H9 (cell line): ENCODE measurements at regions not wholly inside any gene's neighbourhood (a gene's known extent, or its start where the extent isn't known, plus 50 kb on each side); places are given as distances from the start of the nearest gene placed in this dataset.

Experiments
- DNase-seq: peaks from one replicate; pipeline ENCODE4 v3.0.0-alpha.2; 2017
- H2AFZ ChIP-seq: one replicate; pipeline ENCODE4 v1.6.1; 2013; ENCODE audit warnings: mild to moderate bottlenecking, low read length, control low read depth, moderate library complexity
- H2AK5ac ChIP-seq: 2 replicates; pipeline ENCODE4 v1.6.1; 2013; ENCODE audit warnings: low read length, control low read depth, mixed read lengths; ENCODE audit not compliant: insufficient read length
- H2BK120ac ChIP-seq: one replicate; pipeline ENCODE4 v1.6.1; 2013; ENCODE audit warnings: low read depth, mild to moderate bottlenecking, low read length, control low read depth, inconsistent platforms; ENCODE audit not compliant: poor library complexity, severe bottlenecking
- H2BK12ac ChIP-seq: 2 replicates; pipeline ENCODE4 v1.6.1; 2013; ENCODE audit warnings: low read length, control low read depth, mixed read lengths, low read depth; ENCODE audit not compliant: insufficient read length
- H2BK15ac ChIP-seq: 2 replicates; pipeline ENCODE4 v1.6.1; 2013; ENCODE audit warnings: low read depth, low read length, control low read depth
- H2BK20ac ChIP-seq: one replicate; pipeline ENCODE4 v1.6.1; 2013; ENCODE audit warnings: low read depth, mild to moderate bottlenecking, low read length, control low read depth, inconsistent platforms; ENCODE audit not compliant: poor library complexity, severe bottlenecking
- H2BK5ac ChIP-seq: 2 replicates; pipeline ENCODE4 v1.6.1; 2013; ENCODE audit warnings: low read length, control low read depth, mixed read lengths; ENCODE audit not compliant: insufficient read length
- H3K14ac ChIP-seq: 2 replicates; pipeline ENCODE4 v1.6.1; 2013; ENCODE audit warnings: low read length, control low read depth; ENCODE audit not compliant: insufficient read depth
- H3K18ac ChIP-seq: 2 replicates; pipeline ENCODE4 v1.6.1; 2013; ENCODE audit warnings: low read depth, mild to moderate bottlenecking, mixed read lengths, low read length, control low read depth; ENCODE audit not compliant: insufficient read length
- H3K23ac ChIP-seq: 2 replicates; pipeline ENCODE4 v1.6.1; 2013; ENCODE audit warnings: low read length, control low read depth, mixed read lengths, low read depth; ENCODE audit not compliant: insufficient read length
- H3K23me2 ChIP-seq: 2 replicates; pipeline ENCODE4 v1.6.1; 2013; ENCODE audit warnings: low read depth, mild to moderate bottlenecking, mixed read lengths, low read length, control low read depth; ENCODE audit not compliant: insufficient read length, poor library complexity, severe bottlenecking
- H3K27ac ChIP-seq: 2 replicates; pipeline ENCODE4 v1.5.1; 2013; ENCODE audit warnings: low read length, control low read depth, mixed read lengths, low read depth; ENCODE audit not compliant: insufficient read length
- H3K27me3 ChIP-seq: 2 replicates; pipeline ENCODE4 v1.6.1; 2013; ENCODE audit warnings: low read length, control low read depth, inconsistent platforms; ENCODE audit not compliant: insufficient read depth
- H3K4ac ChIP-seq: 2 replicates; pipeline ENCODE4 v1.6.1; 2013; ENCODE audit warnings: low read depth, mild to moderate bottlenecking, control low read depth, inconsistent platforms, low read length, moderate library complexity
- H3K4me1 ChIP-seq: 2 replicates; pipeline ENCODE4 v1.6.1; 2013; ENCODE audit warnings: low read length, control low read depth, inconsistent platforms; ENCODE audit not compliant: insufficient read depth
- H3K4me2 ChIP-seq: 2 replicates; pipeline ENCODE4 v1.6.1; 2013; ENCODE audit warnings: low read length, control low read depth, mixed read lengths; ENCODE audit not compliant: insufficient read length, insufficient read depth
- H3K56ac ChIP-seq: 2 replicates; pipeline ENCODE4 v1.6.1; 2013; ENCODE audit warnings: low read depth, mild to moderate bottlenecking, mixed read lengths, low read length, control low read depth; ENCODE audit not compliant: insufficient read length
- H3K79me1 ChIP-seq: 2 replicates; pipeline ENCODE4 v1.6.1; 2013; ENCODE audit warnings: low read depth, mild to moderate bottlenecking, moderate library complexity, low read length, control low read depth, inconsistent platforms; ENCODE audit not compliant: insufficient read depth, poor library complexity, severe bottlenecking
- H3K79me2 ChIP-seq: 2 replicates; pipeline ENCODE4 v1.6.1; 2013; ENCODE audit warnings: low read length, control low read depth, inconsistent platforms; ENCODE audit not compliant: insufficient read depth
- H3K9ac ChIP-seq: 2 replicates; pipeline ENCODE4 v1.6.1; 2013; ENCODE audit warnings: low read length, control low read depth, mixed read lengths; ENCODE audit not compliant: insufficient read length; ENCODE audit errors: extremely low read depth
- H3K9me3 ChIP-seq: one replicate; pipeline ENCODE4 v1.6.1; 2013; ENCODE audit warnings: low read depth, low read length, inconsistent platforms; ENCODE audit not compliant: control insufficient read depth
- H3T11ph ChIP-seq: one replicate; pipeline ENCODE4 v1.6.1; 2013; ENCODE audit warnings: mild to moderate bottlenecking, low read length, control low read depth, inconsistent platforms
- H4K20me1 ChIP-seq: one replicate; pipeline ENCODE4 v1.6.1; 2013; ENCODE audit not compliant: control insufficient read depth, insufficient read length, insufficient read depth
- H4K5ac ChIP-seq: 2 replicates; pipeline ENCODE4 v1.6.1; 2013; ENCODE audit warnings: low read depth, mild to moderate bottlenecking, mixed read lengths, low read length, control low read depth; ENCODE audit not compliant: insufficient read length
- H4K8ac ChIP-seq: replicated peaks from 2 replicates; pipeline ENCODE4 v1.6.1; 2013; ENCODE audit warnings: low read length, control low read depth, mixed read lengths, low read depth; ENCODE audit not compliant: insufficient read length
- H4K91ac ChIP-seq: 2 replicates; pipeline ENCODE4 v1.6.1; 2013; ENCODE audit warnings: low read depth, mild to moderate bottlenecking, moderate library complexity, mixed read lengths, low read length, control low read depth; ENCODE audit not compliant: insufficient read length
- H3K27ac Mint-ChIP-seq, 3 experiments: 2 replicates in 2 of 3; 3 replicates in 1 of 3; pipeline ENCODE4 v1.8.0; 2020 to 2021; ENCODE audit warnings: mixed read lengths in 3 of 3, mild to moderate bottlenecking in 1 of 3, moderate library complexity in 1 of 3
- H3K27me3 Mint-ChIP-seq: 2 replicates; pipeline ENCODE4 v1.8.0; 2021; ENCODE audit warnings: low read depth, mild to moderate bottlenecking, moderate library complexity, mixed read lengths
- H3K36me3 Mint-ChIP-seq, 3 experiments: 2 replicates in 2 of 3; 3 replicates in 1 of 3; pipeline ENCODE4 v1.8.0; 2020 to 2021; ENCODE audit warnings: low read depth in 3 of 3, mixed read lengths in 3 of 3; ENCODE audit not compliant: insufficient read depth in 1 of 3
- H3K4me1 Mint-ChIP-seq, 2 experiments: 2 replicates each; pipeline ENCODE4 v1.8.0; 2020; ENCODE audit warnings: mixed read lengths in 2 of 2
- H3K4me3 Mint-ChIP-seq, 2 experiments: 2 replicates in 1 of 2; 3 replicates in 1 of 2; pipeline ENCODE4 v1.8.0; 2020 to 2021; ENCODE audit warnings: mild to moderate bottlenecking in 2 of 2, mixed read lengths in 2 of 2, moderate library complexity in 1 of 2
- H3K9me3 Mint-ChIP-seq, 2 experiments: 2 replicates in 1 of 2; 3 replicates in 1 of 2; pipeline ENCODE4 v1.8.0; 2020; ENCODE audit warnings: mild to moderate bottlenecking in 2 of 2, mixed read lengths in 2 of 2, moderate library complexity in 1 of 2
- WGBS: extraction: QIAGEN DNeasy Blood & Tissue Kit; methylation state at CpG from one replicate; pipeline ENCODE4 v1.1.7; 2013; ENCODE audit warnings: missing lambda C conversion rate, low lambda C conversion rate, mixed read lengths; ENCODE audit not compliant: insufficient read length; ENCODE audit errors: extremely low coverage; 5-methylcytosine and 5-hydroxymethylcytosine counted together
- TF ChIP-seq, protein P1 (sequence below): fragments of 200-600 bp; sonication (generic); conservative IDR thresholded peaks from 3 replicates; pipeline ENCODE4 v1.8.0; 2021; ENCODE audit warnings: antibody characterized with exemption, mild to moderate bottlenecking

DNA sequence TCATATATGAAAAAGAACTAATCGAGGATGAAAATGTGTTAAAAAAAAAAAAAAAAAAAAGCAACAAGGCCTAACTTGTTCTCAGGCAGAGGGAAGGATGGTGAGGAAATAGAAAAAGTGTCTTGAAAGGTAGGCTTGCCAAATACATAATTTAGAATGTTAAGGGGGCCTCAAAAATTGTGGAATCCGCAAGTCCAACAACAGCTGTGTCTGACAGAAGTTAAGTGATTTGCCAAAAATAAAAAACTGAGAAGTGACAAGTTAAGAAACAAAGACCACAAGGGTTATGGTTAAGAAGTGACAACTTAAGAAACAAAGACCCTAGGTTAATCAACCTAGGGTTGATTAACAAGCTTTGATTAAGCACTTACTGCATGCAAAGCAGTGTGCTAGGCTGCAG, 110.6 kb downstream of the P2RY1 start:
- peaks cover 9 to 22% of the 10 kb centered on the region in 2 experiments for H3K4me1 Mint-ChIP-seq

More for the DNA sequence above, 110.6 kb downstream of the P2RY1 start:
- Histone ChIP-seq H2BK12ac (no peak overlapping the region), H3K4ac (no peak overlapping the region), H2BK15ac (no peak overlapping the region), H3K56ac (no peak overlapping the region), H3K27me3 (no peaks in the 10 kb centered on the region), H2BK20ac (no peak overlapping the region), H3K27ac (no peak overlapping the region), H3K14ac (no peak overlapping the region), H2AK5ac (no peak overlapping the region), H3K79me2 (no peaks in the 10 kb centered on the region), H2BK5ac (no peak overlapping the region), H3K9me3 (no peaks in the 10 kb centered on the region), H3K23ac (no peak overlapping the region), H4K20me1 (no peaks in the 10 kb centered on the region), H4K91ac (no peak overlapping the region), H3T11ph (no peak overlapping the region), H2AFZ (no peak overlapping the region), H3K4me1 (no peaks in the 10 kb centered on the region), H3K79me1 (no peaks in the 10 kb centered on the region), H3K9ac (no peak overlapping the region), H4K8ac (no peak overlapping the region), H3K23me2 (no peaks in the 10 kb centered on the region), H3K4me2 (no peak overlapping the region), H4K5ac (no peak overlapping the region), H3K18ac (no peak overlapping the region), H2BK120ac (no peak overlapping the region)
- H3K27ac Mint-ChIP-seq = peak overlapping the region in 2 of 3 experiments; percentile 11 to 85; a peak in 3 of 7 replicates
- DNase-seq = no peak
- H3K27me3 Mint-ChIP-seq = no peaks in the 10 kb centered on the region
- TF ChIP-seq, protein P1, sequence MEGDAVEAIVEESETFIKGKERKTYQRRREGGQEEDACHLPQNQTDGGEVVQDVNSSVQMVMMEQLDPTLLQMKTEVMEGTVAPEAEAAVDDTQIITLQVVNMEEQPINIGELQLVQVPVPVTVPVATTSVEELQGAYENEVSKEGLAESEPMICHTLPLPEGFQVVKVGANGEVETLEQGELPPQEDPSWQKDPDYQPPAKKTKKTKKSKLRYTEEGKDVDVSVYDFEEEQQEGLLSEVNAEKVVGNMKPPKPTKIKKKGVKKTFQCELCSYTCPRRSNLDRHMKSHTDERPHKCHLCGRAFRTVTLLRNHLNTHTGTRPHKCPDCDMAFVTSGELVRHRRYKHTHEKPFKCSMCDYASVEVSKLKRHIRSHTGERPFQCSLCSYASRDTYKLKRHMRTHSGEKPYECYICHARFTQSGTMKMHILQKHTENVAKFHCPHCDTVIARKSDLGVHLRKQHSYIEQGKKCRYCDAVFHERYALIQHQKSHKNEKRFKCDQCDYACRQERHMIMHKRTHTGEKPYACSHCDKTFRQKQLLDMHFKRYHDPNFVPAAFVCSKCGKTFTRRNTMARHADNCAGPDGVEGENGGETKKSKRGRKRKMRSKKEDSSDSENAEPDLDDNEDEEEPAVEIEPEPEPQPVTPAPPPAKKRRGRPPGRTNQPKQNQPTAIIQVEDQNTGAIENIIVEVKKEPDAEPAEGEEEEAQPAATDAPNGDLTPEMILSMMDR = no peak
- H3K4me3 Mint-ChIP-seq = no peak overlapping the region
- no CpG with 5 or more reads among the region's 2 CpGs for WGBS
- no peaks in the 10 kb centered on the region for H3K9me3 Mint-ChIP-seq
- H3K36me3 Mint-ChIP-seq = no peaks in the 10 kb centered on the region
